ENCODE measurements at regions not wholly inside any gene's neighbourhood (a gene's known extent, or its start where the extent isn't known, plus 50 kb on each side); places are given as distances from the start of the nearest gene placed in this dataset.

DNA sequence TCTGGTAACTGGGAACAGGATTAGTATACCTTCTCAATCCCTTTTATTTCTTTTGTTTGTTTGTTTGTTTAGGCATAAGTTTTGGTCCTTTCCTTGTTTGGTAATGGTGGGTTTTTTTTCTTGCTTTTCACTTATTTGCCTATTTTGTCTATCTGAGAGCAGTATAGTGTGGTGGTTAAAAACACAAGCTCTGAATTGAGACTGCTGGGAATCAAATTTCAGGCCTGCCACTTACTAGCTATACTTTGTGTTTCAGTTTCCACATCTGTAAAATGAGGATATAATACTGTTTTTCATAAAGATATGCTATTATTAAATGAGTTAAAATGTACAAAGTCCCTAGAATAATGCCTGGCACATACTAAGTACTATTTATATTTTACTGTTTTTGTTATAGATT is 81.6 kb upstream of the IVNS1ABP start:
- no peak overlapping the region for H2BK20ac ChIP-seq (ENCODE audit: low read depth, low read length, poor library complexity, severe bottlenecking)
- no peaks in the 10 kb centered on the region for H4K20me1 ChIP-seq (ENCODE audit: control insufficient read depth, insufficient read depth, insufficient read length)
- no peaks in the 10 kb centered on the region for H3K9me3 ChIP-seq (ENCODE audit: control insufficient read depth, low read depth, low read length)
- H3K79me1 ChIP-seq (ENCODE audit: insufficient read depth, low read depth, low read length, poor library complexity, severe bottlenecking), result no peaks in the 10 kb centered on the region
- no peak overlapping the region for H4K5ac ChIP-seq (ENCODE audit: insufficient read length, low read depth, low read length)
- Mint-ChIP-seq H3K4me3 (no peak overlapping the region), H3K36me3 (ENCODE audit: insufficient read depth in 1 of 3, low read depth in 3 of 3) (no peaks in the 10 kb centered on the region), H3K9me3 (no peaks in the 10 kb centered on the region), H3K27me3 (ENCODE audit: low read depth) (no peaks in the 10 kb centered on the region; the same call in 1 of the 2 replicates), H3K4me1 (peaks cover 15 to 20% of the 10 kb centered on the region in 2 experiments), H3K27ac (no peak overlapping the region)
- no peak overlapping the region for H3K56ac ChIP-seq (ENCODE audit: insufficient read length, low read depth, low read length)
- no peak for DNase-seq
- H3K23ac ChIP-seq (ENCODE audit: insufficient read length, low read depth, low read length), result no peak overlapping the region
- H3K18ac ChIP-seq (ENCODE audit: insufficient read length, low read depth, low read length), result no peak overlapping the region
- no peak overlapping the region for H2AK5ac ChIP-seq (ENCODE audit: insufficient read length, low read length)
- H2BK120ac ChIP-seq (ENCODE audit: low read depth, low read length, poor library complexity, severe bottlenecking), result no peak overlapping the region
- no peak overlapping the region for H3K27ac ChIP-seq (ENCODE audit: insufficient read length, low read depth, low read length)
- H3T11ph ChIP-seq (ENCODE audit: low read length), result no peak overlapping the region
- H3K23me2 ChIP-seq (ENCODE audit: insufficient read length, low read depth, low read length, poor library complexity, severe bottlenecking), result no peaks in the 10 kb centered on the region
- H4K8ac ChIP-seq (replicated peaks; ENCODE audit: insufficient read length, low read depth, low read length), result no peak overlapping the region
- H4K91ac ChIP-seq (ENCODE audit: insufficient read length, low read depth, low read length), result no peak overlapping the region
- no peak overlapping the region for H3K9ac ChIP-seq (ENCODE audit: extremely low read depth, insufficient read length, low read length)
- no peak overlapping the region for H3K4me2 ChIP-seq (ENCODE audit: insufficient read depth, insufficient read length, low read length)
- H3K4ac ChIP-seq (ENCODE audit: low read depth, low read length), result no peak overlapping the region
- H3K14ac ChIP-seq (ENCODE audit: insufficient read depth, low read length), result no peak overlapping the region
- no peak overlapping the region for H2BK5ac ChIP-seq (ENCODE audit: insufficient read length, low read length)
- H3K79me2 ChIP-seq (ENCODE audit: insufficient read depth, low read length), result no peaks in the 10 kb centered on the region
- TF ChIP-seq, protein P1, sequence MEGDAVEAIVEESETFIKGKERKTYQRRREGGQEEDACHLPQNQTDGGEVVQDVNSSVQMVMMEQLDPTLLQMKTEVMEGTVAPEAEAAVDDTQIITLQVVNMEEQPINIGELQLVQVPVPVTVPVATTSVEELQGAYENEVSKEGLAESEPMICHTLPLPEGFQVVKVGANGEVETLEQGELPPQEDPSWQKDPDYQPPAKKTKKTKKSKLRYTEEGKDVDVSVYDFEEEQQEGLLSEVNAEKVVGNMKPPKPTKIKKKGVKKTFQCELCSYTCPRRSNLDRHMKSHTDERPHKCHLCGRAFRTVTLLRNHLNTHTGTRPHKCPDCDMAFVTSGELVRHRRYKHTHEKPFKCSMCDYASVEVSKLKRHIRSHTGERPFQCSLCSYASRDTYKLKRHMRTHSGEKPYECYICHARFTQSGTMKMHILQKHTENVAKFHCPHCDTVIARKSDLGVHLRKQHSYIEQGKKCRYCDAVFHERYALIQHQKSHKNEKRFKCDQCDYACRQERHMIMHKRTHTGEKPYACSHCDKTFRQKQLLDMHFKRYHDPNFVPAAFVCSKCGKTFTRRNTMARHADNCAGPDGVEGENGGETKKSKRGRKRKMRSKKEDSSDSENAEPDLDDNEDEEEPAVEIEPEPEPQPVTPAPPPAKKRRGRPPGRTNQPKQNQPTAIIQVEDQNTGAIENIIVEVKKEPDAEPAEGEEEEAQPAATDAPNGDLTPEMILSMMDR (conservative IDR thresholded peaks at IDR 0.05), result no peak
- no peak overlapping the region for H2BK15ac ChIP-seq (ENCODE audit: low read depth, low read length)
- no peaks in the 10 kb centered on the region for H3K27me3 ChIP-seq (ENCODE audit: insufficient read depth, low read length)
- no peak overlapping the region for H2BK12ac ChIP-seq (ENCODE audit: insufficient read length, low read depth, low read length)
- H3K4me1 ChIP-seq (ENCODE audit: insufficient read depth, low read length), result peaks cover 2% of the 10 kb centered on the region; the same call in 1 of the 2 replicates
- no peak overlapping the region for H2AFZ ChIP-seq (ENCODE audit: low read length)

Measured in H9 (cell line).